ENCODE measurements at regions not wholly inside any gene's neighbourhood (a gene's known extent, or its start where the extent isn't known, plus 50 kb on each side); places are given as distances from the start of the nearest gene placed in this dataset.

- no peak for TF ChIP-seq CHD4 (IDR thresholded peaks at IDR 0.05; ENCODE audit: borderline replicate concordance)
- TF ChIP-seq CTCF (IDR thresholded peaks at IDR 0.05): no peak
- no peak for TF ChIP-seq HMGXB4 (CRISPR knock-in tag; IDR thresholded peaks at IDR 0.05; ENCODE audit: borderline replicate concordance)
- TF ChIP-seq POLR2A (IDR thresholded peaks at IDR 0.05; ENCODE audit: low read length): no peak
- no peak for TF ChIP-seq PBX3 (IDR thresholded peaks at IDR 0.05)
- TF ChIP-seq CHD2 (IDR thresholded peaks at IDR 0.05; ENCODE audit: low read length, partially characterized antibody): no peak
- no peak for TF ChIP-seq KDM5A (IDR thresholded peaks at IDR 0.05)
- TF ChIP-seq ESRRA (IDR thresholded peaks at IDR 0.05; ENCODE audit: borderline replicate concordance, low read length): no peak
- no peak for TF ChIP-seq EP300 (IDR thresholded peaks at IDR 0.05)
- TF ChIP-seq RCOR1 (IDR thresholded peaks at IDR 0.05; ENCODE audit: low read depth, low read length): no peak
- TF ChIP-seq HES2 (IDR thresholded peaks at IDR 0.05): no peak
Observed at GRCh38 chr10:34907743-34908430, 92.8 kb upstream of the PARD3 start.
